Nephron (organoid): ENCODE measurements at regions not wholly inside any gene's neighbourhood (a gene's known extent, or its start where the extent isn't known, plus 50 kb on each side); places are given as distances from the start of the nearest gene placed in this dataset.

Experiments used
- H3K27ac Mint-ChIP-seq, 3 experiments: 2 replicates each; pipeline ENCODE4 v1.8.0; 2020; ENCODE audit warnings: mixed read lengths in 3 of 3, mild to moderate bottlenecking in 2 of 3, moderate library complexity in 1 of 3
- H3K27me3 Mint-ChIP-seq: 2 replicates; pipeline ENCODE4 v1.8.0; 2021; ENCODE audit warnings: low read depth, mild to moderate bottlenecking, moderate library complexity, mixed read lengths
- H3K36me3 Mint-ChIP-seq: 2 replicates; pipeline ENCODE4 v1.8.0; 2020; ENCODE audit warnings: low read depth, mixed read lengths
- H3K4me1 Mint-ChIP-seq: 2 replicates; pipeline ENCODE4 v1.8.0; 2020; ENCODE audit warnings: mixed read lengths
- H3K4me3 Mint-ChIP-seq, 3 experiments: 2 replicates each; pipeline ENCODE4 v1.8.0; 2020; ENCODE audit warnings: mild to moderate bottlenecking in 3 of 3, mixed read lengths in 3 of 3, moderate library complexity in 2 of 3
- H3K9me3 Mint-ChIP-seq: 2 replicates; pipeline ENCODE4 v1.8.0; 2020; ENCODE audit warnings: mixed read lengths
- TF ChIP-seq, protein P1 (sequence below), 3 experiments: fragments of 200-600 bp; sonication (generic); IDR thresholded peaks; one replicate each; pipeline ENCODE4 v1.5.0; 2021; ENCODE audit warnings: antibody characterized with exemption in 3 of 3; ENCODE audit not compliant: unreplicated experiment in 3 of 3

DNA sequence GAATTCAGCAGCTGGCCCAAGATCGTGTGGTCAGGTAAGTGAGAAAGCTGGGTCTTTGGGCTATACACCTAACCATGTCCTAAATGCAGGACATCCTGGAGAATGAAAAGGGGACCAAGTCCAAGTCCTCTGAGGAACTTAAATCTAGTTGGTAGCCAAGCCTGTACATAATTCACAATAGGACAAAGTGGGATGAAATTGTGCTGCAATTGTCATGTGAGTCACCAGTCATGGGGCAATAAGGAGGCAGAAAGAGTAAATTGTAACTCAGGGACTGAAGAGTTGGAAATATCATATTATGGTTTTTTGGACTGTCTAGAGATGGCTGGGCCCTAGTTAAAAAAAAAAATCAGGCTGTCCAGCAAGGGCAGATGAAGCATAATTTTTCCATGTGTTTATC, 202.6 kb downstream of the CYLD start:
- H3K9me3 Mint-ChIP-seq: no peaks in the 10 kb centered on the region
- TF ChIP-seq, protein P1, sequence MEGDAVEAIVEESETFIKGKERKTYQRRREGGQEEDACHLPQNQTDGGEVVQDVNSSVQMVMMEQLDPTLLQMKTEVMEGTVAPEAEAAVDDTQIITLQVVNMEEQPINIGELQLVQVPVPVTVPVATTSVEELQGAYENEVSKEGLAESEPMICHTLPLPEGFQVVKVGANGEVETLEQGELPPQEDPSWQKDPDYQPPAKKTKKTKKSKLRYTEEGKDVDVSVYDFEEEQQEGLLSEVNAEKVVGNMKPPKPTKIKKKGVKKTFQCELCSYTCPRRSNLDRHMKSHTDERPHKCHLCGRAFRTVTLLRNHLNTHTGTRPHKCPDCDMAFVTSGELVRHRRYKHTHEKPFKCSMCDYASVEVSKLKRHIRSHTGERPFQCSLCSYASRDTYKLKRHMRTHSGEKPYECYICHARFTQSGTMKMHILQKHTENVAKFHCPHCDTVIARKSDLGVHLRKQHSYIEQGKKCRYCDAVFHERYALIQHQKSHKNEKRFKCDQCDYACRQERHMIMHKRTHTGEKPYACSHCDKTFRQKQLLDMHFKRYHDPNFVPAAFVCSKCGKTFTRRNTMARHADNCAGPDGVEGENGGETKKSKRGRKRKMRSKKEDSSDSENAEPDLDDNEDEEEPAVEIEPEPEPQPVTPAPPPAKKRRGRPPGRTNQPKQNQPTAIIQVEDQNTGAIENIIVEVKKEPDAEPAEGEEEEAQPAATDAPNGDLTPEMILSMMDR (IDR thresholded peaks at IDR 0.05; ENCODE audit: unreplicated experiment in 3 of 3): no peak
- H3K4me3 Mint-ChIP-seq: no peak overlapping the region
- no peaks in the 10 kb centered on the region for H3K4me1 Mint-ChIP-seq
- no peaks in the 10 kb centered on the region for H3K36me3 Mint-ChIP-seq
- H3K27ac Mint-ChIP-seq: no peak overlapping the region
- peaks cover 5% of the 10 kb centered on the region for H3K27me3 Mint-ChIP-seq

DNA sequence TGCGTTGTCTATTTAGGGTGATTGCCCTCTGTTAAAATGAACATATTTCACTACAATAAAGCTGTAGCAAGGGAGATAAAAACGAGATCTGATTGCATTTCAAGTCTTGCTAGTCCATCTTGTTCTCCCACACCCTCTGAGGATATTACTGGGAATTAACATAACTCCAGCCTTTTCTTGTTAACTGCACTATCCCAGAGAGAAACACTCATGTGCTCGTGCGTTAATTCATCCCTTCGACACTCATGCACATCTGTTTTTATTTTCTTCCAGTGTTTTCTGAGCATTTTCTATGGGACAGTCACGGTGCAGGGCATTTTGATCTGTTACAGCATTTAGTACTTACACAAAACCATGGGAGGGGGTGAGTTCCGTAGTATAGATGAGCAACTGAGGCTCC, 202.1 kb downstream of the CYLD start:
- Mint-ChIP-seq H3K4me3 (no peak overlapping the region), H3K4me1 (no peaks in the 10 kb centered on the region), H3K27ac (no peak overlapping the region), H3K27me3 (peaks cover 5% of the 10 kb centered on the region), H3K9me3 (no peaks in the 10 kb centered on the region), H3K36me3 (no peaks in the 10 kb centered on the region)
- TF ChIP-seq, protein P1 (IDR thresholded peaks at IDR 0.05; ENCODE audit: unreplicated experiment in 3 of 3): no peak

DNA sequence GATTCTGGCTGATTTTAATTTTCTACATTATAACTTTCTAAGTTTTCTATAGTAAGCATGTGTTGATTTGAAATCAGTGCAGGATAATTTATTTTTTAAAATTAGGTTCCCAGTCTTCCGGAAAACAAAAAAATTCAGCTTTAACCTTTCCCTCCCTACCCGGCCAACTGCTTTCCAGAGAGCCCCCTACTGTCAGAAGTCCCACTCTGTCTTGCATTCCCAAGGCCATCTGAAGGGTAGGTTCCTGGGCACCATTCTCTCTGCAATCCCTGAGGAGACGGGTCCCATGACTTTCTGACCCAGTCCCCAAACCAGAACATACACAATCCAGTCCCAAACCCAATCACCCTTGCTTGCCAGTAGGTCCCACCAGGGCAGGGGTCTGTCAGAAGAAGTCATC, 200.3 kb downstream of the CYLD start:
- Mint-ChIP-seq H3K36me3 (no peaks in the 10 kb centered on the region), H3K27me3 (peaks cover 11% of the 10 kb centered on the region), H3K9me3 (no peaks in the 10 kb centered on the region), H3K4me1 (no peaks in the 10 kb centered on the region), H3K4me3 (no peak overlapping the region), H3K27ac (no peak overlapping the region)
- TF ChIP-seq, protein P1 (IDR thresholded peaks at IDR 0.05; ENCODE audit: unreplicated experiment in 3 of 3): no peak

DNA sequence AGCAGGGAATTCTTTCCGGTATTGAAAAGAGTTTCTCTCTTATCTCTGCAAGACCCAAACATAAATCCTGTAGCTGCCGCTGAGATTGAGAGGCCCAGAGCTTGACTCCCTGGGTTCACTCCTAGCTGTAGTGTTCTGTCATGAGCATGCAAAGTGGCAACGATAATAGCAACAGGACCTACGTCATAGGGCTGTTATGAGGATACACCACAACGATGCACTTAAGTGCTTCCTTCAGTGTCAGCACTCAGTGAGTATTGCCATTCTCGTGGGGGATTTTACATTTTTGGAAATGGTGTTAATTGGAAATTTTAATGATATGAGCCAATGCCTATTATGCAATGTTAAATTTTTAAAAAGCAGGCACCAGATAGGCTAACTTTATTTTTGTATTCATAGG, 199.8 kb downstream of the CYLD start:
- Mint-ChIP-seq H3K27ac (no peak overlapping the region), H3K4me1 (no peaks in the 10 kb centered on the region), H3K4me3 (no peak overlapping the region), H3K36me3 (no peaks in the 10 kb centered on the region), H3K9me3 (no peaks in the 10 kb centered on the region), H3K27me3 (peaks cover 11% of the 10 kb centered on the region)
- TF ChIP-seq, protein P1 (IDR thresholded peaks at IDR 0.05; ENCODE audit: unreplicated experiment in 3 of 3): no peak

DNA sequence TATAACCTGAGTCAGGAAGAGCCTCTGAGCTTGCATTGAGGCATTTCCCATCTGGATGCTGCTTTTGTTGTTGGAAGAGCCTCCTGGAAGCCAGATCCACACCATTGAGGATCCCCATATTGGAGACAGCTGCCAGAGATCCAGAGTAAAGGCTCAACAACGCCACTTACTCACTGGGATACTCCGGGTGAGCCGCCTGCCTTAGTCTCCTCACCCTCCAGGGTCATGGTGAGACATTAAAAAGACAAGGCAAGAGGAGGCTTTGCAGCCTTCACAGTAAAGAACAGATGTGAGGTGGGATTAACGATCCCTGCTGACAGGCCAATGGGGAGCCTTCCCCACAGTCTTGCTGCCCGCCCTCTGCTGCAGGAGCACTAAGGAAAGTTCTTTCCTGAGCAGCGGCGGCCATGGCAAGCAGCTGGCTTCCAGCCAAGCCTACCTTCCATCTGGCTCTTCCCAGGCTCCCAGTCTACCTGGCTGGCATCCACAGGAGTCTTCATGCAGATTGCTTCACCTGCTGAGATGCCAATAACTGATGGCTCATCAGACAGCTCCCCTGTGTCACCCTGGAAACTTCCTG, 198.5 kb downstream of the CYLD start:
- TF ChIP-seq, protein P1 (IDR thresholded peaks at IDR 0.05; ENCODE audit: unreplicated experiment in 3 of 3): no peak
- no peaks in the 10 kb centered on the region for H3K9me3 Mint-ChIP-seq
- H3K27ac Mint-ChIP-seq: no peak overlapping the region
- H3K4me1 Mint-ChIP-seq: no peaks in the 10 kb centered on the region
- no peak overlapping the region for H3K4me3 Mint-ChIP-seq
- H3K27me3 Mint-ChIP-seq: peaks cover 11% of the 10 kb centered on the region
- no peaks in the 10 kb centered on the region for H3K36me3 Mint-ChIP-seq

DNA sequence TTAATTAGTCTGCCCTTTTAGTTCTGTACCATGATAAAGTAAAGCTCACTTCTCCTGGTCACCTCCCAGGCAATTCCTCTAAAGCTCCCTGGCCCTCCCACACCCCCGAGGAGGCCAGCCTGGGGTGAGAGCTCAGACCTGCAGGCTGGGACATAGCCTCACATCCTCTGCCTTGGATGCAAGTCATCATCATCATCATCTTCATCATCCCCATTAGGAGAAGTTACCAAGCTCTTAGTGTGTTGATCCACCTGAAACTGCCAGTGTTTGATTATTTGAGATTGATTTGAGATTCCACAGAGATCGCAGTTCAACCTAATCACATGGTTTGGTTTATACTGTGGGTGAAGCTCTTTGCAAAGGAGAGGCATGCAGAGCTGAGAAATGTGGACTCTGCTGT, 197.5 kb downstream of the CYLD start:
- TF ChIP-seq, protein P1 (IDR thresholded peaks at IDR 0.05; ENCODE audit: unreplicated experiment in 3 of 3): no peak
- Mint-ChIP-seq H3K27ac (no peak overlapping the region), H3K4me3 (no peak overlapping the region), H3K27me3 (peaks cover 11% of the 10 kb centered on the region), H3K4me1 (no peaks in the 10 kb centered on the region), H3K9me3 (peaks cover 2% of the 10 kb centered on the region), H3K36me3 (no peaks in the 10 kb centered on the region)
